HL-60 (cell line): ENCODE measurements at regions not wholly inside any gene's neighbourhood (a gene's known extent, or its start where the extent isn't known, plus 50 kb on each side); places are given as distances from the start of the nearest gene placed in this dataset.
"Not testable (repeated sequence)": the region's sequence is repeated elsewhere in the genome, so short reads cannot be mapped to it uniquely, and the experiment has no call there.

Experiments
- DNase-seq, 2 experiments: peaks; one replicate each; pipeline ENCODE4 v3.0.0-alpha.2; 2010 to 2020; ENCODE audit warnings: low read depth in 1 of 2, low spot score in 1 of 2
- H3K27ac ChIP-seq: fragments of 250-450 bp; sonication (Bioruptor Pico); replicated peaks from 2 replicates; pipeline ENCODE4 v1.5.1; 2020; ENCODE audit warnings: mild to moderate bottlenecking, moderate library complexity
- H3K27me3 ChIP-seq: fragments of 250-450 bp; sonication (Bioruptor Pico); 2 replicates; pipeline ENCODE4 v1.5.1; 2021; ENCODE audit warnings: mild to moderate bottlenecking, moderate library complexity; ENCODE audit not compliant: insufficient read depth, poor library complexity, severe bottlenecking
- H3K4me3 ChIP-seq: replicated peaks from 2 replicates; pipeline ENCODE4 v1.5.1; 2011; ENCODE audit warnings: mild to moderate bottlenecking, control low read depth, low read length; ENCODE audit not compliant: insufficient read depth
- CTCF ChIP-seq: IDR thresholded peaks from one replicate; pipeline ENCODE4 v1.5.1; 2011; ENCODE audit warnings: low read length, control low read depth, inconsistent platforms; ENCODE audit not compliant: insufficient read depth
- GABPA ChIP-seq: IDR thresholded peaks from 2 replicates; pipeline ENCODE4 v1.6.1; 2012; ENCODE audit warnings: low read depth
- POLR2AphosphoS5 ChIP-seq: IDR thresholded peaks from 2 replicates; pipeline ENCODE4 v1.6.1; 2012; ENCODE audit warnings: low read depth
- REST ChIP-seq: IDR thresholded peaks from 2 replicates; pipeline ENCODE4 v1.6.1; 2012; ENCODE audit warnings: low read depth; ENCODE audit not compliant: insufficient replicate concordance
- SPI1 ChIP-seq: IDR thresholded peaks from 2 replicates; pipeline ENCODE4 v1.6.1; 2012; ENCODE audit warnings: low read depth, mild to moderate bottlenecking, borderline replicate concordance

GRCh38 chr14:101294136-101294535 is 267.2 kb upstream of the DIO3 start:
- H3K4me3 ChIP-seq = no peak overlapping the region
- H3K27me3 ChIP-seq = no peaks in the 10 kb centered on the region
- DNase-seq = no peak
- no peak overlapping the region for H3K27ac ChIP-seq
- TF ChIP-seq CTCF (no peak), POLR2AphosphoS5 (no peak), SPI1 (no peak), GABPA (no peak)

- H3K4me3 ChIP-seq, DNase-seq, H3K27ac ChIP-seq, H3K27me3 ChIP-seq: not testable (repeated sequence)
These were observed 261.5 kb upstream of the DIO3 start for GRCh38 chr14:101299781-101300180.

GRCh38 chr14:101301011-101301410 is 260.3 kb upstream of the DIO3 start:
- TF ChIP-seq REST (no peak), POLR2AphosphoS5 (no peak), SPI1 (no peak), GABPA (no peak), CTCF (no peak)
- Histone ChIP-seq H3K4me3 (no peak overlapping the region), H3K27ac (no peak overlapping the region), H3K27me3 (peaks cover 6% of the 10 kb centered on the region)
- no peak for DNase-seq

GRCh38 chr14:101307162-101307561 is 254.1 kb upstream of the DIO3 start:
- not testable (repeated sequence) for H3K27ac ChIP-seq, DNase-seq, H3K4me3 ChIP-seq, H3K27me3 ChIP-seq

- DNase-seq = not testable (repeated sequence)
These were observed 250.1 kb upstream of the DIO3 start for GRCh38 chr14:101311186-101311585.

GRCh38 chr14:101313268-101313667 is 248.0 kb upstream of the DIO3 start:
- no peak overlapping the region for H3K27ac ChIP-seq
- TF ChIP-seq SPI1 = no peak
- TF ChIP-seq REST = no peak
- no peak for TF ChIP-seq GABPA
- no peak for TF ChIP-seq POLR2AphosphoS5
- TF ChIP-seq CTCF = no peak

More at GRCh38 chr14:101311186-101311585, 250.1 kb upstream of the DIO3 start:
- not testable (repeated sequence) for H3K4me3 ChIP-seq, H3K27ac ChIP-seq, H3K27me3 ChIP-seq

More at GRCh38 chr14:101313268-101313667, 248.0 kb upstream of the DIO3 start:
- DNase-seq = no peak
- H3K4me3 ChIP-seq = no peak overlapping the region
- no peaks in the 10 kb centered on the region for H3K27me3 ChIP-seq
